ENCODE measurements at regions not wholly inside any gene's neighbourhood (a gene's known extent, or its start where the extent isn't known, plus 50 kb on each side); places are given as distances from the start of the nearest gene placed in this dataset.

DNA sequence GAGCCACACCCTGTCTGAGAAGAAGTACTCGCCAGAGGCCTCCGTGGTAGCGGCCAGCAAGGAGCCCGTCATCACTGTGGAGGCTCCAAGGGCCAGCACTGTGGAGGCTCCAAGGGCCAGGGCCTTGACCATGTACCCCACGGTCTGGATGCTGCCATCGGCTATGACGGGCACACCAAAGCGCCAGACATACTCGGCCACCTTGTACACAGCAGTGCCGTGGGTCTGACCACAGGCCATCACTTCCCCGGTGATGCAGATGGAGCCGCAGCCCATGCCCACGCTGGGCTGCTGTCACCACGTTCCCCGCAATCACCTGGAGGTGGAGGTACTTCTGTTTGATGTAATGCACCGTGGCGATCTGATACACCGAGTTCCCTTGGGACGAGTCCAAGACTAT, 377.7 kb upstream of the MAOA start:
- TF ChIP-seq POLR2AphosphoS5 (IDR thresholded peaks at IDR 0.05; ENCODE audit: low read depth, low read length) (no peak), FOXP2 (optimal IDR thresholded peaks at IDR 0.05; ENCODE audit: borderline replicate concordance, extremely low read depth, extremely low read length, insufficient read depth) (no peak), SIN3A (IDR thresholded peaks at IDR 0.05; ENCODE audit: borderline replicate concordance, insufficient read depth, low read length) (no peak), TAF1 (IDR thresholded peaks at IDR 0.05; ENCODE audit: borderline replicate concordance, insufficient read depth, low read length) (no peak)
- TF ChIP-seq, protein P1, sequence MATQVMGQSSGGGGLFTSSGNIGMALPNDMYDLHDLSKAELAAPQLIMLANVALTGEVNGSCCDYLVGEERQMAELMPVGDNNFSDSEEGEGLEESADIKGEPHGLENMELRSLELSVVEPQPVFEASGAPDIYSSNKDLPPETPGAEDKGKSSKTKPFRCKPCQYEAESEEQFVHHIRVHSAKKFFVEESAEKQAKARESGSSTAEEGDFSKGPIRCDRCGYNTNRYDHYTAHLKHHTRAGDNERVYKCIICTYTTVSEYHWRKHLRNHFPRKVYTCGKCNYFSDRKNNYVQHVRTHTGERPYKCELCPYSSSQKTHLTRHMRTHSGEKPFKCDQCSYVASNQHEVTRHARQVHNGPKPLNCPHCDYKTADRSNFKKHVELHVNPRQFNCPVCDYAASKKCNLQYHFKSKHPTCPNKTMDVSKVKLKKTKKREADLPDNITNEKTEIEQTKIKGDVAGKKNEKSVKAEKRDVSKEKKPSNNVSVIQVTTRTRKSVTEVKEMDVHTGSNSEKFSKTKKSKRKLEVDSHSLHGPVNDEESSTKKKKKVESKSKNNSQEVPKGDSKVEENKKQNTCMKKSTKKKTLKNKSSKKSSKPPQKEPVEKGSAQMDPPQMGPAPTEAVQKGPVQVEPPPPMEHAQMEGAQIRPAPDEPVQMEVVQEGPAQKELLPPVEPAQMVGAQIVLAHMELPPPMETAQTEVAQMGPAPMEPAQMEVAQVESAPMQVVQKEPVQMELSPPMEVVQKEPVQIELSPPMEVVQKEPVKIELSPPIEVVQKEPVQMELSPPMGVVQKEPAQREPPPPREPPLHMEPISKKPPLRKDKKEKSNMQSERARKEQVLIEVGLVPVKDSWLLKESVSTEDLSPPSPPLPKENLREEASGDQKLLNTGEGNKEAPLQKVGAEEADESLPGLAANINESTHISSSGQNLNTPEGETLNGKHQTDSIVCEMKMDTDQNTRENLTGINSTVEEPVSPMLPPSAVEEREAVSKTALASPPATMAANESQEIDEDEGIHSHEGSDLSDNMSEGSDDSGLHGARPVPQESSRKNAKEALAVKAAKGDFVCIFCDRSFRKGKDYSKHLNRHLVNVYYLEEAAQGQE (IDR thresholded peaks at IDR 0.05; ENCODE audit: insufficient read depth in 1 of 2, low read depth in 2 of 2, low read length in 2 of 2): no peak

DNA sequence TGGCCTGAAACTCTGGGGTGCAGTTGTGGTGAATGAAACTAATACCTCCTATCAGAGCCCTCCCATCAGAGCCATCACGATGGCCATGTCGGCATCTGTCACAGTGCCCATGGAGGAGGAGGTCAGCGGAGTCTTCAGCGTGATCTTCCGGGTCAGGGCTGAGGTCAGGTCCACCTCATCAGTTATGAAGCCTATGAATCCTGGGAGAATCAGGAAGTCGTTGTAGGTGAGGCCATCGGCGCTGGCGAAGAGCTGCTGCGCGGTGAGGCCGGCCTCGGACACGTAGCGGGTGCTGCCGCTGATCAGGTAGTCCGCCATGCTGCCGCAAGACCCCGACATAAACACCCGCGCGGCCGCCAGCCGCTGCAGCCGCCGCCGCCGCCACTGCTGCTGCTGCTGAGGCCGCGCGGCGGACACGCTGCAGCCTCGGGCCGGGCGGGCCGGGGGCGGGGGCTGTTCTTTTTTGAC, 376.7 kb upstream of the MAOA start:
- no peak for TF ChIP-seq POLR2AphosphoS5 (IDR thresholded peaks at IDR 0.05; ENCODE audit: low read depth, low read length)
- no peak for TF ChIP-seq TAF1 (IDR thresholded peaks at IDR 0.05; ENCODE audit: borderline replicate concordance, insufficient read depth, low read length)
- TF ChIP-seq, protein P1 (IDR thresholded peaks at IDR 0.05; ENCODE audit: insufficient read depth in 1 of 2, low read depth in 2 of 2, low read length in 2 of 2): no peak
- TF ChIP-seq SIN3A (IDR thresholded peaks at IDR 0.05; ENCODE audit: borderline replicate concordance, insufficient read depth, low read length): no peak
- TF ChIP-seq FOXP2 (optimal IDR thresholded peaks at IDR 0.05; ENCODE audit: borderline replicate concordance, extremely low read depth, extremely low read length, insufficient read depth): no peak

DNA sequence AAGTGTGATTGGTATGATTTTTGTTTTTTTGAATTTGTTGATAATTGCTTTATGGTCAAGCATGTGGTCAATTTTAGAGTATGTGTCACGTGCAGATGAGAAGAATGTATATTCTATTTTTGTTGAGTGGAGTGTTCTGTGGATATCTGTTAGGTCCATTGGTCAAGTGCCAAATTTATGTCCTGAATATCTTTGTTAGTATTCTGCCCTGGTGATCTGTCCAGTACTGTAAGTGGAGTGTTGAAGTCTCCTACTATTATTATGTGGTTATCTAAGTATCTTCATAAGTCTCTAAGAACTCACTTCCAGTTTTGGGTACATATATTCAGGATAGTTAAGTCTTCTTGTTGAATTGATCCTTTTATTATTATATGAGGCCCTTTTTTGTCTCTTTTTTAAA, 372.9 kb upstream of the MAOA start:
- TF ChIP-seq FOXP2 (optimal IDR thresholded peaks at IDR 0.05; ENCODE audit: borderline replicate concordance, extremely low read depth, extremely low read length, insufficient read depth) (no peak), SIN3A (IDR thresholded peaks at IDR 0.05; ENCODE audit: borderline replicate concordance, insufficient read depth, low read length) (no peak), POLR2AphosphoS5 (IDR thresholded peaks at IDR 0.05; ENCODE audit: low read depth, low read length) (no peak), TAF1 (IDR thresholded peaks at IDR 0.05; ENCODE audit: borderline replicate concordance, insufficient read depth, low read length) (no peak)
- TF ChIP-seq, protein P1 (IDR thresholded peaks at IDR 0.05; ENCODE audit: insufficient read depth in 1 of 2, low read depth in 2 of 2, low read length in 2 of 2): no peak

DNA sequence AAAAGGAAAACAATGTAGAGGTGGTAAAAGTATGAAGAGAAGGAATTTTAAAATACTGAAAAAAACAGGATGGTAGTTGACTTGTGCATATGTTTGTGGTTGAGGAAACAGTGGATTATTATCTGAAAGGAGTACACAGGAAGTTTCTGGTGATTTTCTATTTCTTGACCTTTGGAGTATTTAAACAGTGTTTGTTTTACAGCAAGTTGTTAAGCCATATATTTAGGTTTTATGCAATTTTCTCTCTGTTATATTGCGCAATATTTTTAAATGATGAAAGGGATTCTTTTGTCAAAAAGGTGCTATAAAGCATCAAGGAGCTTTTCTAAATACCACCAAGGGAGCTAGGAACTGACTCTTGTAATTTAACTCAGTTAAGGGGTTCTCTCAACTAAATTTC, 343.1 kb upstream of the MAOA start:
- TF ChIP-seq, protein P1 (IDR thresholded peaks at IDR 0.05; ENCODE audit: insufficient read depth in 1 of 2, low read depth in 2 of 2, low read length in 2 of 2): no peak
- TF ChIP-seq POLR2AphosphoS5 (IDR thresholded peaks at IDR 0.05; ENCODE audit: low read depth, low read length) (no peak), FOXP2 (optimal IDR thresholded peaks at IDR 0.05; ENCODE audit: borderline replicate concordance, extremely low read depth, extremely low read length, insufficient read depth) (no peak), TAF1 (IDR thresholded peaks at IDR 0.05; ENCODE audit: borderline replicate concordance, insufficient read depth, low read length) (no peak), SIN3A (IDR thresholded peaks at IDR 0.05; ENCODE audit: borderline replicate concordance, insufficient read depth, low read length) (no peak)

DNA sequence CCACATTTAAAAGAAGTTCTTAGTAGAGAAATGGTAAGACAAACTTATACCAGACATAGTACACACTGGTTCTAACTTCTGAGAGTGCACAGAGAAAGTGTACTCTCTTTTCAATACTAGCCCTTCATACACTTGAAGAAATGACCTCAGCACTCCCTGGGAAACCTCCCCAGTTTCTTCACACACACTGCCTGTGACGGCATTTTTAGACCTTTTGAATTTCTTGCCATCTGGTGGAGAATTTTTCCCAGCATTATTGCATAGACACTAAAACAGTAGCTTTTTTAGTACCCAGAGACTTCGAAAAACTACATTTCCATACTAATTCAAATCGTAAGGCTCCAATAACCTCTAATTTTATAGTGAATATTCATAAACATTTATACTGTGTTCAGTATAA, 341.6 kb upstream of the MAOA start:
- TF ChIP-seq SIN3A (IDR thresholded peaks at IDR 0.05; ENCODE audit: borderline replicate concordance, insufficient read depth, low read length) (no peak), TAF1 (IDR thresholded peaks at IDR 0.05; ENCODE audit: borderline replicate concordance, insufficient read depth, low read length) (no peak), POLR2AphosphoS5 (IDR thresholded peaks at IDR 0.05; ENCODE audit: low read depth, low read length) (no peak), FOXP2 (optimal IDR thresholded peaks at IDR 0.05; ENCODE audit: borderline replicate concordance, extremely low read depth, extremely low read length, insufficient read depth) (no peak)
- TF ChIP-seq, protein P1 (IDR thresholded peaks at IDR 0.05; ENCODE audit: insufficient read depth in 1 of 2, low read depth in 2 of 2, low read length in 2 of 2): no peak
